Prostate gland (tissue), 2 donors: ENCODE measurements at regions not wholly inside any gene's neighbourhood (a gene's known extent, or its start where the extent isn't known, plus 50 kb on each side); places are given as distances from the start of the nearest gene placed in this dataset.

Experiments
- POLR2A ChIP-seq: fragments of 450-650 bp; IDR thresholded peaks from one replicate; pipeline ENCODE4 v1.6.1; 2016; ENCODE audit warnings: antibody characterized with exemption, mild to moderate bottlenecking
- POLR2AphosphoS5 ChIP-seq: sonication (generic); formaldehyde crosslinking; IDR thresholded peaks from one replicate; pipeline ENCODE4 v1.6.1; 2017; ENCODE audit warnings: antibody characterized with exemption
- TF ChIP-seq, protein P1 (sequence below), 4 experiments: fragments of 200-600 bp in 2 of 4; fragments of 450-650 bp in 2 of 4; sonication (generic) in 2 of 4; IDR thresholded peaks; 1 replicate in 3 of 4; 2 replicates in 1 of 4; pipeline ENCODE4 v1.5.1; 2016 to 2019; ENCODE audit warnings: antibody characterized with exemption in 4 of 4, mild to moderate bottlenecking in 2 of 4, moderate library complexity in 2 of 4

GRCh38 chr13:31441800-31442510, 242.2 kb downstream of the B3GLCT start:
- TF ChIP-seq, protein P1, sequence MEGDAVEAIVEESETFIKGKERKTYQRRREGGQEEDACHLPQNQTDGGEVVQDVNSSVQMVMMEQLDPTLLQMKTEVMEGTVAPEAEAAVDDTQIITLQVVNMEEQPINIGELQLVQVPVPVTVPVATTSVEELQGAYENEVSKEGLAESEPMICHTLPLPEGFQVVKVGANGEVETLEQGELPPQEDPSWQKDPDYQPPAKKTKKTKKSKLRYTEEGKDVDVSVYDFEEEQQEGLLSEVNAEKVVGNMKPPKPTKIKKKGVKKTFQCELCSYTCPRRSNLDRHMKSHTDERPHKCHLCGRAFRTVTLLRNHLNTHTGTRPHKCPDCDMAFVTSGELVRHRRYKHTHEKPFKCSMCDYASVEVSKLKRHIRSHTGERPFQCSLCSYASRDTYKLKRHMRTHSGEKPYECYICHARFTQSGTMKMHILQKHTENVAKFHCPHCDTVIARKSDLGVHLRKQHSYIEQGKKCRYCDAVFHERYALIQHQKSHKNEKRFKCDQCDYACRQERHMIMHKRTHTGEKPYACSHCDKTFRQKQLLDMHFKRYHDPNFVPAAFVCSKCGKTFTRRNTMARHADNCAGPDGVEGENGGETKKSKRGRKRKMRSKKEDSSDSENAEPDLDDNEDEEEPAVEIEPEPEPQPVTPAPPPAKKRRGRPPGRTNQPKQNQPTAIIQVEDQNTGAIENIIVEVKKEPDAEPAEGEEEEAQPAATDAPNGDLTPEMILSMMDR (IDR thresholded peaks at IDR 0.05): no peak
- no peak for TF ChIP-seq POLR2AphosphoS5
- no peak for TF ChIP-seq POLR2A
